Astrocyte (in vitro differentiated cells and primary cell): ENCODE measurements at regions not wholly inside any gene's neighbourhood (a gene's known extent, or its start where the extent isn't known, plus 50 kb on each side); places are given as distances from the start of the nearest gene placed in this dataset.
A peak's percentile ranks its signal among the peaks of the same experiment; 100 is the strongest.

ENCODE experiments used
- DNase-seq: peaks from one replicate; pipeline ENCODE4 v3.0.0-alpha.2; 2010; ENCODE audit warnings: low read depth
- FAIRE-seq: peaks from 2 replicates; lab custom pipeline; 2011; peaks lifted over from hg19 to GRCh38; lab: Jason Lieb, UNC
- H2AFZ ChIP-seq: 2 replicates; pipeline ENCODE4 v1.6.0; 2012; ENCODE audit warnings: low read depth, low read length, inconsistent platforms
- H3K27ac ChIP-seq: 2 replicates; pipeline ENCODE4 v1.5.1; 2011; ENCODE audit warnings: low read depth, low read length, inconsistent platforms
- H3K27me3 ChIP-seq: 2 replicates; pipeline ENCODE4 v1.6.0; 2011; ENCODE audit warnings: low read length, inconsistent platforms; ENCODE audit not compliant: insufficient read depth
- H3K36me3 ChIP-seq: 2 replicates; pipeline ENCODE4 v1.5.1; 2011; ENCODE audit warnings: low read length, inconsistent platforms; ENCODE audit not compliant: insufficient read depth
- H3K4me1 ChIP-seq: 2 replicates; pipeline ENCODE4 v1.5.1; 2011; ENCODE audit warnings: low read length, inconsistent platforms; ENCODE audit not compliant: insufficient read depth
- H3K4me2 ChIP-seq: 2 replicates; pipeline ENCODE4 v1.6.0; 2012; ENCODE audit warnings: low read length, inconsistent platforms
- H3K4me3 ChIP-seq: 2 replicates; pipeline ENCODE4 v1.5.1; 2011; ENCODE audit warnings: low read depth, mild to moderate bottlenecking, low read length, inconsistent platforms; ENCODE audit not compliant: insufficient read depth
- H3K79me2 ChIP-seq: 2 replicates; pipeline ENCODE4 v1.6.0; 2012; ENCODE audit warnings: mild to moderate bottlenecking, low read length, inconsistent platforms; ENCODE audit not compliant: insufficient read depth
- H3K9ac ChIP-seq: 2 replicates; pipeline ENCODE4 v1.6.0; 2012; ENCODE audit warnings: mild to moderate bottlenecking, low read length, inconsistent platforms
- H3K9me3 ChIP-seq: 2 replicates; pipeline ENCODE4 v1.5.1; 2012; ENCODE audit warnings: low read depth, mild to moderate bottlenecking, low read length, inconsistent platforms; ENCODE audit not compliant: insufficient read depth
- H4K20me1 ChIP-seq: 2 replicates; pipeline ENCODE4 v1.6.0; 2012; ENCODE audit warnings: low read length, inconsistent platforms; ENCODE audit not compliant: insufficient read depth
- H3K27ac Mint-ChIP-seq: one replicate; pipeline ENCODE4 v1.8.0; 2021; ENCODE audit warnings: mild to moderate bottlenecking, mixed read lengths; ENCODE audit not compliant: unreplicated experiment
- H3K27me3 Mint-ChIP-seq: one replicate; pipeline ENCODE4 v1.8.0; 2021; ENCODE audit warnings: low read depth, mixed read lengths; ENCODE audit not compliant: unreplicated experiment
- H3K36me3 Mint-ChIP-seq: one replicate; pipeline ENCODE4 v1.8.0; 2021; ENCODE audit warnings: low read depth, mixed read lengths; ENCODE audit not compliant: unreplicated experiment
- H3K4me1 Mint-ChIP-seq: one replicate; pipeline ENCODE4 v1.8.0; 2021; ENCODE audit warnings: low read depth, mixed read lengths; ENCODE audit not compliant: unreplicated experiment
- H3K4me3 Mint-ChIP-seq: one replicate; pipeline ENCODE4 v1.8.0; 2021; ENCODE audit warnings: mild to moderate bottlenecking, moderate library complexity, mixed read lengths; ENCODE audit not compliant: unreplicated experiment
- H3K9me3 Mint-ChIP-seq: one replicate; pipeline ENCODE4 v1.8.0; 2021; ENCODE audit warnings: mild to moderate bottlenecking, mixed read lengths; ENCODE audit not compliant: unreplicated experiment
- EZH2 ChIP-seq: IDR thresholded peaks from 2 replicates; pipeline ENCODE4 v1.6.1; 2012; ENCODE audit warnings: mild to moderate bottlenecking, low read length, inconsistent platforms; ENCODE audit not compliant: insufficient read depth
- TF ChIP-seq, protein P1 (sequence below): IDR thresholded peaks from 2 replicates; pipeline ENCODE4 v1.5.1; 2011; ENCODE audit warnings: low read depth, mild to moderate bottlenecking, inconsistent platforms, low read length, moderate library complexity; ENCODE audit not compliant: insufficient read depth

DNA sequence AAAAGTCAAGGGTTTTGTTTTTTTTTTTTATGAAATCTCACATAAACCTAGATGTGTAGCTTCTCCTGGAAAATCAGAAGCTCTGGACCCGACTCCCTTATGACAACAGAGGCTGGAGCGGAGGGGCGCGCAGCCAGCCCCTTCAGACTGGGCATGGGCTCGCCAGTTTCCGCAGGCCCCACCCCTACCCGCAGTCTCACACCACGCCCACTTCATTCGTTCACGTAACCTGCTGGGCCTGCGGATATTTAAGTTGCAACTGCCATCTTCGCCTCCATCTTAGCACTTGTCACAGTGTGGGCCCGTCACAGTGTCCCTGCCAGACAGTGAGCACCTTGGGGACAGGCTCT is 111.7 kb upstream of the PTPN1 start:
- H3K27ac Mint-ChIP-seq: no peak overlapping the region
- no peaks in the 10 kb centered on the region for H3K36me3 Mint-ChIP-seq
- no peaks in the 10 kb centered on the region for H3K9me3 Mint-ChIP-seq
- no peak for TF ChIP-seq EZH2
- TF ChIP-seq, protein P1, sequence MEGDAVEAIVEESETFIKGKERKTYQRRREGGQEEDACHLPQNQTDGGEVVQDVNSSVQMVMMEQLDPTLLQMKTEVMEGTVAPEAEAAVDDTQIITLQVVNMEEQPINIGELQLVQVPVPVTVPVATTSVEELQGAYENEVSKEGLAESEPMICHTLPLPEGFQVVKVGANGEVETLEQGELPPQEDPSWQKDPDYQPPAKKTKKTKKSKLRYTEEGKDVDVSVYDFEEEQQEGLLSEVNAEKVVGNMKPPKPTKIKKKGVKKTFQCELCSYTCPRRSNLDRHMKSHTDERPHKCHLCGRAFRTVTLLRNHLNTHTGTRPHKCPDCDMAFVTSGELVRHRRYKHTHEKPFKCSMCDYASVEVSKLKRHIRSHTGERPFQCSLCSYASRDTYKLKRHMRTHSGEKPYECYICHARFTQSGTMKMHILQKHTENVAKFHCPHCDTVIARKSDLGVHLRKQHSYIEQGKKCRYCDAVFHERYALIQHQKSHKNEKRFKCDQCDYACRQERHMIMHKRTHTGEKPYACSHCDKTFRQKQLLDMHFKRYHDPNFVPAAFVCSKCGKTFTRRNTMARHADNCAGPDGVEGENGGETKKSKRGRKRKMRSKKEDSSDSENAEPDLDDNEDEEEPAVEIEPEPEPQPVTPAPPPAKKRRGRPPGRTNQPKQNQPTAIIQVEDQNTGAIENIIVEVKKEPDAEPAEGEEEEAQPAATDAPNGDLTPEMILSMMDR: no peak
- no peak for FAIRE-seq
- no peak for DNase-seq
- Histone ChIP-seq H4K20me1 (no peaks in the 10 kb centered on the region), H3K4me2 (no peak overlapping the region), H3K27me3 (no peaks in the 10 kb centered on the region), H3K36me3 (no peaks in the 10 kb centered on the region), H3K27ac (no peak overlapping the region), H3K4me1 (peaks cover 7% of the 10 kb centered on the region), H3K9ac (no peak overlapping the region), H3K9me3 (no peaks in the 10 kb centered on the region), H2AFZ (no peak overlapping the region), H3K79me2 (no peaks in the 10 kb centered on the region), H3K4me3 (no peak overlapping the region)
- no peak overlapping the region for H3K4me3 Mint-ChIP-seq
- H3K27me3 Mint-ChIP-seq: peaks cover 44% of the 10 kb centered on the region
- H3K4me1 Mint-ChIP-seq: peaks cover 2% of the 10 kb centered on the region

DNA sequence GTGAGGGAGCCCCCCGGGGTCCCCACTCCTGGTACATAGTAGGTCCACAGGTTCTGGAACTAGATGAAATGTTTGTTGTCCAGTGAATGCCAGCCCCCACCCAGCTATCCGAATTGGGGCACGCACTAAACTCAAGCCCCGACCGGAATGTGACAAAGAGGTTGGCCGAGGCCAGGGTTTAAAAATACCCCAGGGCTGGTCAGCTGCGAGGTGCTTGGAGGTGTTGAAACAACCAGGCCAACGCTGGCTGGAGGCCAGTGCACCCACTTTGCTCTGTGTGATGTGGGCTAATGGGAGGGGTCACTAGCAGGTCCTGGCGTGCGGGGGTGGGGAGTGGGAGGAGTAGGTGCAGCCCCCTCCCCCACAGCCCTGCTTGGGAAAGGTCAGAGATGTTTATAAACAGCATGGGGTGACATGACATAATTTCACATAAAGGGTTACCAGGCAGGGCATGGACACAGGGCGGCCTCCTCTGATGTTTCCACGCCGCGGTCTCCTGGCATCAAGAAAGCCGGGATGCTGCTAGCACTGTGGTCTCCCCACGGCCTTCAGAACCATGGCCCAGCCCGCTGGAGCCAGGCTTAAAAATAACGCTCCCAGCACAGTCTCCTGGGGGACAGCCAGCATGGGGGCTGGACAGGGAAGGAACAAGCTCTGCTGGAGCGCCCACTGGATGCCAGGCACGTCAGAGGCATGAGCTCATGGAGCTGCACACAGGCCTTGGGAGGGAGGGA is 111.2 kb upstream of the PTPN1 start:
- H3K9me3 ChIP-seq: no peaks in the 10 kb centered on the region
- Mint-ChIP-seq H3K9me3 (no peaks in the 10 kb centered on the region), H3K4me3 (no peak overlapping the region), H3K4me1 (peaks cover 7% of the 10 kb centered on the region), H3K27me3 (peaks cover 46% of the 10 kb centered on the region), H3K36me3 (no peaks in the 10 kb centered on the region), H3K27ac (no peak overlapping the region)
- H3K4me3 ChIP-seq: no peak overlapping the region
- peaks cover 2% of the 10 kb centered on the region for H3K27me3 ChIP-seq
- no peak overlapping the region for H3K4me2 ChIP-seq
- no peak overlapping the region for H2AFZ ChIP-seq
- no peaks in the 10 kb centered on the region for H3K36me3 ChIP-seq
- H3K79me2 ChIP-seq: no peaks in the 10 kb centered on the region
- H3K27ac ChIP-seq: no peak overlapping the region
- peaks cover 7% of the 10 kb centered on the region for H3K4me1 ChIP-seq
- DNase-seq: peak; percentile 42
- H3K9ac ChIP-seq: no peak overlapping the region
- TF ChIP-seq EZH2: no peak
- TF ChIP-seq, protein P1: no peak
- no peaks in the 10 kb centered on the region for H4K20me1 ChIP-seq
- FAIRE-seq: no peak

DNA sequence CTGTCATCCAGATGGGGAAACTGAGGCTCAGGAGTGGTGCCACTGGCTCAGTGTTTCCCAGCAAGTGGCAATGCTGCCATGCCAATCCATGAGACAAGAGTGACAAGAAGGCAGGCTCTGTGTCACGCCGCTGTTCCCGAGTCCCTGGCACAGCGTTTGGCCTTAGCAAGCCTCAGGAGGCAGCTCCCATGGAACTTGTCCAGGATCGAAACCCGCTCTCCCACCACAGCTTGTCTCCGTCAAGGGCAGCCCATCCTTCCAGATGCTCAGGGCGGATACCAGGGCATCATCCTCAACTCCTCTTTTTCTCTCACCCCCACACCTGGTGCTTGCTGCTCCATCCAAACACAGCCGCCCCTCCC is 110.6 kb upstream of the PTPN1 start:
- no peaks in the 10 kb centered on the region for H4K20me1 ChIP-seq
- H2AFZ ChIP-seq: no peak overlapping the region
- Mint-ChIP-seq H3K36me3 (no peaks in the 10 kb centered on the region), H3K27ac (no peak overlapping the region), H3K4me1 (peaks cover 7% of the 10 kb centered on the region), H3K27me3 (peaks cover 47% of the 10 kb centered on the region), H3K4me3 (no peak overlapping the region), H3K9me3 (no peaks in the 10 kb centered on the region)
- no peaks in the 10 kb centered on the region for H3K36me3 ChIP-seq
- FAIRE-seq: no peak
- H3K27ac ChIP-seq: no peak overlapping the region
- TF ChIP-seq EZH2: no peak
- TF ChIP-seq, protein P1: no peak
- DNase-seq: no peak
- H3K4me2 ChIP-seq: no peak overlapping the region
- H3K9me3 ChIP-seq: no peaks in the 10 kb centered on the region
- peaks cover 7% of the 10 kb centered on the region for H3K4me1 ChIP-seq
- no peak overlapping the region for H3K4me3 ChIP-seq
- no peaks in the 10 kb centered on the region for H3K79me2 ChIP-seq
- peaks cover 6% of the 10 kb centered on the region for H3K27me3 ChIP-seq
- no peak overlapping the region for H3K9ac ChIP-seq
